Retinal pigment epithelial cell (primary cell): ENCODE measurements at regions not wholly inside any gene's neighbourhood (a gene's known extent, or its start where the extent isn't known, plus 50 kb on each side); places are given as distances from the start of the nearest gene placed in this dataset.

Experiments used
- DNase-seq: peaks from one replicate; pipeline ENCODE4 v3.0.0-alpha.2; 2010; ENCODE audit warnings: low read depth
- H3K4me3 ChIP-seq: 2 replicates; pipeline ENCODE4 v1.5.1; 2011; ENCODE audit warnings: mild to moderate bottlenecking, low read length, control low read depth, moderate library complexity
- TF ChIP-seq, protein P1 (sequence below): conservative IDR thresholded peaks from 2 replicates; pipeline ENCODE4 v1.5.1; 2011; ENCODE audit warnings: low read depth, low read length, control low read depth, inconsistent platforms

GRCh38 chr4:28926156-28926555 lies 1794.0 kb upstream of the PCDH7 start:
- no peak overlapping the region for H3K4me3 ChIP-seq
- peak; percentile 14 for DNase-seq
- TF ChIP-seq, protein P1, sequence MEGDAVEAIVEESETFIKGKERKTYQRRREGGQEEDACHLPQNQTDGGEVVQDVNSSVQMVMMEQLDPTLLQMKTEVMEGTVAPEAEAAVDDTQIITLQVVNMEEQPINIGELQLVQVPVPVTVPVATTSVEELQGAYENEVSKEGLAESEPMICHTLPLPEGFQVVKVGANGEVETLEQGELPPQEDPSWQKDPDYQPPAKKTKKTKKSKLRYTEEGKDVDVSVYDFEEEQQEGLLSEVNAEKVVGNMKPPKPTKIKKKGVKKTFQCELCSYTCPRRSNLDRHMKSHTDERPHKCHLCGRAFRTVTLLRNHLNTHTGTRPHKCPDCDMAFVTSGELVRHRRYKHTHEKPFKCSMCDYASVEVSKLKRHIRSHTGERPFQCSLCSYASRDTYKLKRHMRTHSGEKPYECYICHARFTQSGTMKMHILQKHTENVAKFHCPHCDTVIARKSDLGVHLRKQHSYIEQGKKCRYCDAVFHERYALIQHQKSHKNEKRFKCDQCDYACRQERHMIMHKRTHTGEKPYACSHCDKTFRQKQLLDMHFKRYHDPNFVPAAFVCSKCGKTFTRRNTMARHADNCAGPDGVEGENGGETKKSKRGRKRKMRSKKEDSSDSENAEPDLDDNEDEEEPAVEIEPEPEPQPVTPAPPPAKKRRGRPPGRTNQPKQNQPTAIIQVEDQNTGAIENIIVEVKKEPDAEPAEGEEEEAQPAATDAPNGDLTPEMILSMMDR, result no peak

GRCh38 chr4:28942631-28943030 lies 1777.5 kb upstream of the PCDH7 start:
- TF ChIP-seq, protein P1, result no peak
- DNase-seq, result no peak

GRCh38 chr4:28947374-28947773 lies 1772.8 kb upstream of the PCDH7 start:
- H3K4me3 ChIP-seq, result no peak overlapping the region
- TF ChIP-seq, protein P1, result no peak
- DNase-seq, result no peak

More at GRCh38 chr4:28942631-28943030, 1777.5 kb upstream of the PCDH7 start:
- H3K4me3 ChIP-seq, result no peak overlapping the region

DNA sequence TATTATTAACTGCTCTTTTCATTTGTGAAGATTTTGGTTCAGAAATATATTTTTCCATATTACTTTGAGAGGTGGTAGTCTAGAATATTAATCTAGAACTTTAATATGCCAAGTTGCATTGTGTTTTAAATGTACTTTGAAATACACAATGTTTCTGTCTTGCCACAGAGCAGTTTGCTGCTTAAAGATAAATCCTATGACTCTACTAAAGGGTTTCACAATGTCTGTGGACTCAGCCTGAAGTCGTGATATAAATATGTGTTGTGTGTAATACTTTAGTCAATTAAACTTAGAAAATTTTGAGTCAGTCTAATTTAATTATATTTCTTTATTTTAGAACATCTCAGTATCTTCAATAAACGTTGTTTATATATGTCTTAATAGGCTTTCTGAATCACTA lies 1771.7 kb upstream of the PCDH7 start:
- TF ChIP-seq, protein P1, result no peak
- H3K4me3 ChIP-seq, result no peak overlapping the region
- no peak for DNase-seq

DNA sequence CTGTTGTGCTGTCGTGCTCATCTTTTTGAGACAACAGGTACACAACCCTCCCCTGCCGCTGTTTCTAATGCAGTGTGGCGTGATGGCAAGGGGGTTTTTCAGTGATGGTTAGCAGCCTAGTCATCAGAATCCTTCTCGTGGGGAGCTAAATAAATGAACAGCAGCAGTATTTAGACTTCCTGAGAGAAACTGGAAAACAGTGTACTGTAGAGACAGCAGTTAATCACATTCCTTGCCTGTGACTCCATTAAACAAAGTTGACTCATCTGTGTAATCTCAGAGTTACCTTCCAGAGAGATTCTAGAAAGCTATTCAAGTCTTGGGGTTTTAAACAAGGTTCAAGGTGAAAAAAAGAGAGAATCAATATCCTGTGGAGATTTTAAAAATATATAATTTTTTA lies 1753.2 kb upstream of the PCDH7 start:
- no peak for DNase-seq
- H3K4me3 ChIP-seq, result no peak overlapping the region
- TF ChIP-seq, protein P1, result no peak

GRCh38 chr4:28973587-28974350 lies 1746.4 kb upstream of the PCDH7 start:
- DNase-seq, result no peak
- TF ChIP-seq, protein P1, result no peak
- H3K4me3 ChIP-seq, result no peak overlapping the region

DNA sequence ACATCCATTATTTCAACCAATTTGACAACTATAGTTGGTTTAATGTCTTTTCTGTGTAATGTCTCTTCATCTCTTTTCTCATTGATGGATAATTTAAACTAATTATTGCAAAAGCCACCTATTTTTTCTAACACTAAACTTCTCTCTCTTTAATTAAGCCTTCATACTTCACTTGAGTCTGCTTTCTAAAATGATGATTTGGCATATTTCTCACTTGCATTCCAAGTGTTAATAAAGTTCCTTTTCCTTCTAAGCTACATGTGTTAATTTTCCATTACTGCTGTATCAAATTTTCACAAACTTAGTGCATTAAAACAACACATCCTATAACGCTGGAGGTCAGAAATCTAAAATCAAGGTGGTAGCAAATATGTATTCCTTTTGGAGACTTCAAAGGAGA lies 1743.8 kb upstream of the PCDH7 start:
- DNase-seq, result no peak
- TF ChIP-seq, protein P1, result no peak
- no peak overlapping the region for H3K4me3 ChIP-seq
